Activated B cell treated with CpG ODN at 0.5 μM for 24 hours (primary cell): ENCODE measurements at regions not wholly inside any gene's neighbourhood (a gene's known extent, or its start where the extent isn't known, plus 50 kb on each side); places are given as distances from the start of the nearest gene placed in this dataset.

Experiments used
- ATAC-seq: fragments of 200-7000 bp; cut with Tn5 transposase; one replicate; pipeline ENCODE4 v1.10.0; 2021; ENCODE audit warnings: low read depth, mild to moderate bottlenecking, moderate library complexity
- CTCF ChIA-PET: fragments of 350-600 bp; sonication (Branson Sonifier 250); formaldehyde crosslinking; loops from one replicate; lab custom pipeline; 2021; ENCODE audit warnings: antibody characterized with exemption; lab: Charles Lee
- POLR2A ChIA-PET: fragments of 350-600 bp; sonication (Branson Sonifier 250); formaldehyde crosslinking; loops from one replicate; lab custom pipeline; 2021; ENCODE audit warnings: antibody characterized with exemption; lab: Charles Lee
- DNase-seq: peaks from one replicate; pipeline ENCODE4 v3.0.0; 2022
- H3K27ac Mint-ChIP-seq: one replicate; pipeline ENCODE4 v1.8.0; 2020; ENCODE audit warnings: mixed read lengths
- H3K27me3 Mint-ChIP-seq: one replicate; pipeline ENCODE4 v1.8.0; 2021; ENCODE audit warnings: mixed read lengths
- H3K36me3 Mint-ChIP-seq: one replicate; pipeline ENCODE4 v1.8.0; 2021; ENCODE audit warnings: low read depth, mixed read lengths
- H3K4me1 Mint-ChIP-seq: one replicate; pipeline ENCODE4 v1.8.0; 2021; ENCODE audit warnings: mixed read lengths
- H3K4me3 Mint-ChIP-seq: one replicate; pipeline ENCODE4 v1.8.0; 2020; ENCODE audit warnings: mild to moderate bottlenecking, mixed read lengths
- H3K9me3 Mint-ChIP-seq: one replicate; pipeline ENCODE4 v1.8.0; 2020; ENCODE audit warnings: mixed read lengths
- intact Hi-C: fragments of 100-400 bp; cut with micrococcal nuclease; formaldehyde crosslinking; loops from one replicate; pipeline ENCODE4 v1.15.1; 2024
- TF ChIP-seq, protein P1 (sequence below): fragments of 200-600 bp; IDR thresholded peaks from one replicate; pipeline ENCODE4 v1.8.0; 2022; ENCODE audit warnings: antibody characterized with exemption, mild to moderate bottlenecking

DNA sequence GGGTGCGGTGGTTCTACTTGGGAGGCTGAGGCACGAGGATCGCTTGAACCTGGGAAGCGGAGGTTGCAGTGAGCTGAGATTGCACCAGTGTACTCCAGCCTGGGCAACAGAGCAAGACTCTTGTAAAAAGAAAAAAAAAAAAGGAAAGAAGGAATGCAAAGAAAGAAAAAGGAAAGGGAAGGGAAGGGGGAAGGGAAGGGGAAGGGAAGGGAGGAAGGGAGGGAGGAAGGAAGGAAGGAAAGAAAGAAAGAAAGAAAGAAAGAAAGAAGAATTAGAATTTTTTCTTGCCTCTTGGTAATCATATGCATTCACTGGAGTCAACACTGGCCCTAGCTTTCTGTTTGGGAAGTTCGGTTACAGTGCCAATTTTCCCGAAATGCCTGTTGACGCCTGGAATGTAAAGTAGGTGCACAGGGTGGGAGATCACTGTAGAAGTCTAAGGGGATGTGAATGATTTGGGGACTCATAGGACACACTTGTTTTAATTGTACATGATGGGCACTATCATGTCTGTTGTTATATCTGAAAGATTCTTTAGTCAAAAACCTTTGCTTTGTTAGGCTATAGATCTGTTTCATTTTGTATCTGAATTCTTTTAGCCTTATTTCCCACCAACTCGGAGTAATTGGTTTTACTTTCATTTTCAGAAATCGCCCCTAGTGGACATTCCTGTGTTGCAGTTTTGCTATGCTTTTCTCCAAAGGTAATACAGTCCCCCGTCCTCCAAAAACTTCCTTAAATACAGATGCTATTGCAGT lies 59.8 kb upstream of the MORC3 start:
- ChIA-PET CTCF (interaction anchor here (0.7 to 2.0 kb wide), 6 partner anchors 15 to 63 kb away, joined by 3 to 7 read pairs (median 4); partner anchors contain the start of gene MORC3), POLR2A (interaction anchor here (0.6 to 5.9 kb wide), 14 partner anchors 10 to 124 kb away, joined by 3 to 95 read pairs (median 6); partner anchors contain the start of gene MORC3)
- TF ChIP-seq, protein P1, sequence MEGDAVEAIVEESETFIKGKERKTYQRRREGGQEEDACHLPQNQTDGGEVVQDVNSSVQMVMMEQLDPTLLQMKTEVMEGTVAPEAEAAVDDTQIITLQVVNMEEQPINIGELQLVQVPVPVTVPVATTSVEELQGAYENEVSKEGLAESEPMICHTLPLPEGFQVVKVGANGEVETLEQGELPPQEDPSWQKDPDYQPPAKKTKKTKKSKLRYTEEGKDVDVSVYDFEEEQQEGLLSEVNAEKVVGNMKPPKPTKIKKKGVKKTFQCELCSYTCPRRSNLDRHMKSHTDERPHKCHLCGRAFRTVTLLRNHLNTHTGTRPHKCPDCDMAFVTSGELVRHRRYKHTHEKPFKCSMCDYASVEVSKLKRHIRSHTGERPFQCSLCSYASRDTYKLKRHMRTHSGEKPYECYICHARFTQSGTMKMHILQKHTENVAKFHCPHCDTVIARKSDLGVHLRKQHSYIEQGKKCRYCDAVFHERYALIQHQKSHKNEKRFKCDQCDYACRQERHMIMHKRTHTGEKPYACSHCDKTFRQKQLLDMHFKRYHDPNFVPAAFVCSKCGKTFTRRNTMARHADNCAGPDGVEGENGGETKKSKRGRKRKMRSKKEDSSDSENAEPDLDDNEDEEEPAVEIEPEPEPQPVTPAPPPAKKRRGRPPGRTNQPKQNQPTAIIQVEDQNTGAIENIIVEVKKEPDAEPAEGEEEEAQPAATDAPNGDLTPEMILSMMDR = no peak
- intact Hi-C loops = loop anchor here (1.0 kb wide), 3 partner anchors 29 to 71 kb away; no protein-coding TSS in a partner anchor
- H3K27ac Mint-ChIP-seq = peak overlapping the region; percentile 96
- H3K9me3 Mint-ChIP-seq = no peaks in the 10 kb centered on the region
- H3K4me1 Mint-ChIP-seq = peaks cover 91% of the 10 kb centered on the region
- H3K36me3 Mint-ChIP-seq = peaks cover 61% of the 10 kb centered on the region
- DNase-seq (no peak), ATAC-seq (peak; percentile 48)
- H3K4me3 Mint-ChIP-seq = peak overlapping the region; percentile 82
- no peaks in the 10 kb centered on the region for H3K27me3 Mint-ChIP-seq

DNA sequence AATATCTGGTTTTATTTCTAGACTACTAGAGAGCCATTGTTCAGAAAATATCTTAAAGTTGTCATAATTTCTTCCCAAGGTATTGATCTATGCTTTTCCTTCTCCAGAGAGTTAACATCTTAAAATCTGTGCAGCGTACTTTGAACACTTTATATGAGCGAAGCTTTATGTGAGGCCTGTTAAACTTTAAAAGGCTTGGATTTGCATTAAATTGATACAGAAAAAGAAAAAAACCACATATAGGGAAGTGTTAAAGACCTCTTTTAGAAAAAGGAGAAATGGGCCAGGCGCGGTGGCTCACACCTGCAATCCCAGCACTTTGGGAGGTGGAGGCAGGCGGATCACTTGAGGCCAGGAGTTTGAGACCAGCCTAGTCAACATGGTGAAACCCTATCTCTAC lies 59.2 kb upstream of the MORC3 start:
- Mint-ChIP-seq H3K36me3 (peaks cover 65% of the 10 kb centered on the region), H3K9me3 (no peaks in the 10 kb centered on the region), H3K4me1 (peaks cover 89% of the 10 kb centered on the region), H3K4me3 (peak overlapping the region; percentile 82), H3K27me3 (no peaks in the 10 kb centered on the region), H3K27ac (peak overlapping the region; percentile 96)
- intact Hi-C loops = loop anchor here (1.0 kb wide), 3 partner anchors 28 to 70 kb away; no protein-coding TSS in a partner anchor
- CTCF ChIA-PET = interaction anchor here (0.7 to 2.0 kb wide), 5 partner anchors 15 to 71 kb away, joined by 3 to 7 read pairs (median 4); no protein-coding TSS in a partner anchor
- POLR2A ChIA-PET = interaction anchor here (0.6 to 5.9 kb wide), 10 partner anchors 9 to 125 kb away, joined by 3 to 95 read pairs (median 8); partner anchors contain the start of gene MORC3
- TF ChIP-seq, protein P1 = no peak
- no peak for DNase-seq
- peak; percentile 43 for ATAC-seq

DNA sequence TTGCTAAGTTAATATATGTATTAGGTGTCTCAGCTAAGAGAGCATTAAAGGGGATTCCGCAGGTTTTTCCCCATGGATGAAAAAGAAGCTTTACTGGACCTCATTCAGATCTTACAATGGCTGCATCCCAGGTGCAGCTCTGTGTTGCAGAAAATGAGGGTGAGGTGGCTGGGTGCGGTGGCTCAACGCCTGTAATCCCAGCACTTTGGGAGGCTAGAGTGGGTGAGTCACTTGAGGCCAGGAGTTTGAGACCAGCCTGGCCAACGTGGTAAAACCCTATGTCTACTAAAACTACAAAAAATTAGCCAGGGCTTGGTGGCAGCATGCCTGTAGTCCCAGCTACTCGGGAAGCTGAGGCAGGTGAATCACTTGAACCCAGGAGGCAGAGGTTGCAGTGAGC lies 58.5 kb upstream of the MORC3 start:
- Mint-ChIP-seq H3K4me3 (no peak overlapping the region), H3K36me3 (peaks cover 67% of the 10 kb centered on the region), H3K9me3 (no peaks in the 10 kb centered on the region), H3K27ac (peak overlapping the region; percentile 96), H3K4me1 (peaks cover 83% of the 10 kb centered on the region), H3K27me3 (no peaks in the 10 kb centered on the region)
- POLR2A ChIA-PET = interaction anchor here (0.7 to 5.9 kb wide), 8 partner anchors 16 to 126 kb away, joined by 5 to 95 read pairs (median 8); partner anchors contain the start of gene MORC3
- CTCF ChIA-PET = interaction anchor here (0.7 to 2.0 kb wide), 5 partner anchors 15 to 70 kb away, joined by 3 to 7 read pairs (median 4); no protein-coding TSS in a partner anchor
- TF ChIP-seq, protein P1 = no peak
- intact Hi-C loops = no loop called here
- ATAC-seq (no peak), DNase-seq (no peak)

DNA sequence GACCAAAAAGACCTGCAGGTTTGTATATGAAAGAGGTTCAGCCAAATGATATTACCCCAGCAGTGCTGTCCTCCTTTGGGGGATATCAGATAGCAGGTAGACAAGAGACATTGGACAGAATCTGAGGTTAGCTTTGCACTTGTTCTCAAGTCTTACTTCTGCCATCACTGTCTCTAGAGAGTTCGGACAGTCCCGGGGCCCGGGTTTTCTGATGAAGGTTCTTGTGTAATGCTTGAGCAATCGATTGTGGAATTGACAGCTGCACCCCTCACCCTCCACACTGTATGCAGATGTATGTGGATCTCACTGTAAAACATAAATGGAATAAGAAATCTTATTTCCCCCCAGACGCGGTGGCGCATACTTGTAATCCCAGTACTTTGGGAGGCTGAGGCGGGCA lies 56.2 kb upstream of the MORC3 start:
- TF ChIP-seq, protein P1 = no peak
- intact Hi-C loops = loop anchor here (1.0 kb wide), 1 partner anchor 57 kb away; the partner anchor contains the start of gene MORC3
- peaks cover 68% of the 10 kb centered on the region for H3K36me3 Mint-ChIP-seq
- H3K27ac Mint-ChIP-seq = peak overlapping the region; percentile 85
- ChIA-PET POLR2A (interaction anchor here (0.6 to 5.9 kb wide), 13 partner anchors 8 to 128 kb away, joined by 4 to 95 read pairs (median 7); partner anchors contain the start of gene MORC3), CTCF (interaction anchor here (1.6 to 4.3 kb wide), 3 partner anchors 9 to 67 kb away, joined by 3 to 20 read pairs (median 7); no protein-coding TSS in a partner anchor)
- H3K9me3 Mint-ChIP-seq = peaks cover 5% of the 10 kb centered on the region
- peak; percentile 75 for ATAC-seq
- peak; percentile 25 for DNase-seq
- H3K4me1 Mint-ChIP-seq = peaks cover 65% of the 10 kb centered on the region
- no peaks in the 10 kb centered on the region for H3K27me3 Mint-ChIP-seq
- H3K4me3 Mint-ChIP-seq = peak overlapping the region; percentile 42
